Urinary bladder (tissue), 3 donors: ENCODE measurements at regions not wholly inside any gene's neighbourhood (a gene's known extent, or its start where the extent isn't known, plus 50 kb on each side); places are given as distances from the start of the nearest gene placed in this dataset.

Experiments
- DNase-seq: peaks from one replicate; pipeline ENCODE4 v3.0.0-alpha.2; 2015; ENCODE audit errors: extremely low spot score
- H3K27ac ChIP-seq: one replicate; pipeline ENCODE4 v1.5.1; 2013; ENCODE audit warnings: low read depth, mild to moderate bottlenecking, moderate library complexity
- H3K36me3 ChIP-seq: one replicate; pipeline ENCODE4 v1.6.1; 2013; ENCODE audit warnings: mild to moderate bottlenecking, moderate library complexity; ENCODE audit not compliant: insufficient read depth
- H3K4me1 ChIP-seq: one replicate; pipeline ENCODE4 v1.6.1; 2013; ENCODE audit warnings: mild to moderate bottlenecking, moderate library complexity; ENCODE audit not compliant: insufficient read depth
- H3K4me3 ChIP-seq: one replicate; pipeline ENCODE4 v1.5.1; 2013; ENCODE audit warnings: low read depth, low read length
- WGBS: extraction: QIAGEN DNeasy Blood & Tissue Kit; methylation state at CpG from one replicate; pipeline ENCODE4 v1.1.7; 2013; 5-methylcytosine and 5-hydroxymethylcytosine counted together
- donor health status: healthy with polysubstance abuse.
- donor health status: healthy.

- 59% methylated on average over 7 of the region's 7 CpGs for WGBS
- no peak for DNase-seq
These were observed 612.1 kb upstream of the NR2F2 start for GRCh38 chr15:95718441-95718840.

GRCh38 chr15:95724908-95725633 is 605.4 kb upstream of the NR2F2 start:
- Histone ChIP-seq H3K4me3 (no peak overlapping the region), H3K27ac (no peak overlapping the region), H3K36me3 (no peaks in the 10 kb centered on the region), H3K4me1 (no peaks in the 10 kb centered on the region)
- no peak for DNase-seq
- 94% methylated on average over 3 of the region's 3 CpGs for WGBS

More at GRCh38 chr15:95718441-95718840, 612.1 kb upstream of the NR2F2 start:
- Histone ChIP-seq H3K36me3 (no peaks in the 10 kb centered on the region), H3K4me1 (peaks cover 1% of the 10 kb centered on the region), H3K27ac (no peak overlapping the region), H3K4me3 (no peak overlapping the region)

GRCh38 chr15:95726891-95727290 is 603.6 kb upstream of the NR2F2 start:
- no peak overlapping the region for H3K4me3 ChIP-seq
- no peak overlapping the region for H3K27ac ChIP-seq
- WGBS, result 91% methylated on average over 4 of the region's 4 CpGs
- no peak for DNase-seq
- H3K4me1 ChIP-seq, result no peaks in the 10 kb centered on the region
- no peaks in the 10 kb centered on the region for H3K36me3 ChIP-seq

- no peak for DNase-seq
These were observed 596.6 kb upstream of the NR2F2 start for GRCh38 chr15:95733931-95734330.

GRCh38 chr15:95734422-95735316 is 595.8 kb upstream of the NR2F2 start:
- H3K4me3 ChIP-seq, result no peak overlapping the region
- H3K36me3 ChIP-seq, result no peaks in the 10 kb centered on the region
- no peak for DNase-seq
- WGBS, result 83% methylated on average over 6 of the region's 6 CpGs
- H3K27ac ChIP-seq, result no peak overlapping the region
- no peaks in the 10 kb centered on the region for H3K4me1 ChIP-seq

More at GRCh38 chr15:95733931-95734330, 596.6 kb upstream of the NR2F2 start:
- Histone ChIP-seq H3K4me3 (no peak overlapping the region), H3K27ac (no peak overlapping the region), H3K36me3 (no peaks in the 10 kb centered on the region), H3K4me1 (no peaks in the 10 kb centered on the region)
- WGBS, result 67% methylated on average over 3 of the region's 3 CpGs

- H3K4me3 ChIP-seq, result no peak overlapping the region
- 92% methylated on average over 3 of the region's 3 CpGs for WGBS
These were observed 593.4 kb upstream of the NR2F2 start for GRCh38 chr15:95737060-95737459.

GRCh38 chr15:95739131-95739530 is 591.4 kb upstream of the NR2F2 start:
- no peak overlapping the region for H3K4me3 ChIP-seq
- 66% methylated on average over 5 of the region's 5 CpGs for WGBS

More at GRCh38 chr15:95737060-95737459, 593.4 kb upstream of the NR2F2 start:
- DNase-seq, result no peak
- Histone ChIP-seq H3K36me3 (no peaks in the 10 kb centered on the region), H3K4me1 (no peaks in the 10 kb centered on the region), H3K27ac (no peak overlapping the region)

GRCh38 chr15:95741830-95742229 is 588.7 kb upstream of the NR2F2 start:
- no peak overlapping the region for H3K27ac ChIP-seq
- no peaks in the 10 kb centered on the region for H3K4me1 ChIP-seq
- H3K4me3 ChIP-seq, result no peak overlapping the region
- no peaks in the 10 kb centered on the region for H3K36me3 ChIP-seq
- 90% methylated on average over 4 of the region's 4 CpGs for WGBS
- no peak for DNase-seq

More at GRCh38 chr15:95739131-95739530, 591.4 kb upstream of the NR2F2 start:
- Histone ChIP-seq H3K27ac (no peak overlapping the region), H3K4me1 (no peaks in the 10 kb centered on the region), H3K36me3 (no peaks in the 10 kb centered on the region)
- no peak for DNase-seq

GRCh38 chr15:95742256-95742655 is 588.2 kb upstream of the NR2F2 start:
- H3K4me3 ChIP-seq, result no peak overlapping the region
- H3K36me3 ChIP-seq, result no peaks in the 10 kb centered on the region
- WGBS, result 97% methylated on average over 3 of the region's 3 CpGs
- H3K4me1 ChIP-seq, result no peaks in the 10 kb centered on the region
- DNase-seq, result no peak
- H3K27ac ChIP-seq, result no peak overlapping the region

- Histone ChIP-seq H3K36me3 (no peaks in the 10 kb centered on the region), H3K4me3 (no peak overlapping the region), H3K4me1 (no peaks in the 10 kb centered on the region), H3K27ac (no peak overlapping the region)
- no peak for DNase-seq
- WGBS, result 94% methylated on average over 2 of the region's 2 CpGs
These were observed 587.7 kb upstream of the NR2F2 start for GRCh38 chr15:95742836-95743235.

- Histone ChIP-seq H3K36me3 (no peaks in the 10 kb centered on the region), H3K4me3 (no peak overlapping the region), H3K4me1 (no peaks in the 10 kb centered on the region), H3K27ac (no peak overlapping the region)
- WGBS, result 97% methylated on average over 2 of the region's 2 CpGs
- no peak for DNase-seq
These were observed 573.3 kb upstream of the NR2F2 start for GRCh38 chr15:95757171-95757570.

- 58% methylated on average over 1 of the region's 1 CpG for WGBS
- no peak overlapping the region for H3K27ac ChIP-seq
- H3K4me3 ChIP-seq, result no peak overlapping the region
- no peaks in the 10 kb centered on the region for H3K36me3 ChIP-seq
- H3K4me1 ChIP-seq, result no peaks in the 10 kb centered on the region
- DNase-seq, result no peak
These were observed 572.0 kb upstream of the NR2F2 start for GRCh38 chr15:95758451-95758850.

GRCh38 chr15:95758851-95759250 is 571.6 kb upstream of the NR2F2 start:
- WGBS, result 34% methylated on average over 2 of the region's 2 CpGs
- Histone ChIP-seq H3K4me3 (no peak overlapping the region), H3K27ac (no peak overlapping the region), H3K36me3 (no peaks in the 10 kb centered on the region), H3K4me1 (no peaks in the 10 kb centered on the region)
- DNase-seq, result no peak

- no peak overlapping the region for H3K4me3 ChIP-seq
- no peak overlapping the region for H3K27ac ChIP-seq
- 69% methylated on average over 5 of the region's 5 CpGs for WGBS
- H3K4me1 ChIP-seq, result no peaks in the 10 kb centered on the region
- DNase-seq, result no peak
- H3K36me3 ChIP-seq, result no peaks in the 10 kb centered on the region
These were observed 570.0 kb upstream of the NR2F2 start for GRCh38 chr15:95760508-95760907.
